ENCODE measurements at regions not wholly inside any gene's neighbourhood (a gene's known extent, or its start where the extent isn't known, plus 50 kb on each side); places are given as distances from the start of the nearest gene placed in this dataset.
A peak's percentile ranks its signal among the peaks of the same experiment; 100 is the strongest.

- no peaks in the 10 kb centered on the region for H3K27me3 ChIP-seq (ENCODE audit: control insufficient read depth, insufficient read depth, low read length)
- H3K36me3 ChIP-seq (ENCODE audit: control insufficient read depth, insufficient read depth, low read length) = no peaks in the 10 kb centered on the region
- DNase-seq (ENCODE audit: low read depth in 4 of 6, low spot score in 6 of 6) = no peak
- H3K27ac ChIP-seq (ENCODE audit: low read depth, low read length) = no peak overlapping the region
- H3K9me3 ChIP-seq (ENCODE audit: control insufficient read depth, insufficient read depth, low read length) = no peaks in the 10 kb centered on the region
- no peak overlapping the region for H3K4me3 ChIP-seq (ENCODE audit: low read depth, low read length)
- no peaks in the 10 kb centered on the region for H3K4me1 ChIP-seq (ENCODE audit: control insufficient read depth, insufficient read depth, low read length)
- WGBS (ENCODE audit: insufficient coverage) = 88% methylated on average over 3 of the region's 3 CpGs
Measured at GRCh38 chr7:68524126-68524525, 1074.1 kb upstream of the AUTS2 start.

- DNase-seq (ENCODE audit: low read depth in 4 of 6, low spot score in 6 of 6) = peak in 1 of 6 donors; percentile 13
- Histone ChIP-seq H3K27me3 (ENCODE audit: control insufficient read depth, insufficient read depth, low read length) (peaks cover 3% of the 10 kb centered on the region), H3K27ac (ENCODE audit: low read depth, low read length) (no peak overlapping the region), H3K4me1 (ENCODE audit: control insufficient read depth, insufficient read depth, low read length) (no peaks in the 10 kb centered on the region), H3K9me3 (ENCODE audit: control insufficient read depth, insufficient read depth, low read length) (no peaks in the 10 kb centered on the region), H3K4me3 (ENCODE audit: low read depth, low read length) (no peak overlapping the region), H3K36me3 (ENCODE audit: control insufficient read depth, insufficient read depth, low read length) (no peaks in the 10 kb centered on the region)
- 89% methylated on average over 3 of the region's 4 CpGs for WGBS (ENCODE audit: insufficient coverage)
Measured at GRCh38 chr7:68529221-68529620, 1069.1 kb upstream of the AUTS2 start.

- no peak overlapping the region for H3K27ac ChIP-seq (ENCODE audit: low read depth, low read length)
- DNase-seq (ENCODE audit: low read depth in 4 of 6, low spot score in 6 of 6) = no peak
- no peaks in the 10 kb centered on the region for H3K9me3 ChIP-seq (ENCODE audit: control insufficient read depth, insufficient read depth, low read length)
- H3K4me3 ChIP-seq (ENCODE audit: low read depth, low read length) = no peak overlapping the region
- 98% methylated on average over 16 of the region's 22 CpGs for WGBS (ENCODE audit: insufficient coverage)
- no peaks in the 10 kb centered on the region for H3K27me3 ChIP-seq (ENCODE audit: control insufficient read depth, insufficient read depth, low read length)
- no peaks in the 10 kb centered on the region for H3K36me3 ChIP-seq (ENCODE audit: control insufficient read depth, insufficient read depth, low read length)
- no peaks in the 10 kb centered on the region for H3K4me1 ChIP-seq (ENCODE audit: control insufficient read depth, insufficient read depth, low read length)
Measured at GRCh38 chr7:68535266-68535665, 1063.0 kb upstream of the AUTS2 start.

GRCh38 chr7:68537051-68537773 lies 1061.1 kb upstream of the AUTS2 start:
- 78% methylated on average over 6 of the region's 6 CpGs for WGBS (ENCODE audit: insufficient coverage)

GRCh38 chr7:68537774-68538071 lies 1060.6 kb upstream of the AUTS2 start:
- Histone ChIP-seq H3K9me3 (ENCODE audit: control insufficient read depth, insufficient read depth, low read length) (no peaks in the 10 kb centered on the region), H3K27ac (ENCODE audit: low read depth, low read length) (no peak overlapping the region), H3K36me3 (ENCODE audit: control insufficient read depth, insufficient read depth, low read length) (no peaks in the 10 kb centered on the region), H3K4me1 (ENCODE audit: control insufficient read depth, insufficient read depth, low read length) (no peaks in the 10 kb centered on the region), H3K4me3 (ENCODE audit: low read depth, low read length) (no peak overlapping the region), H3K27me3 (ENCODE audit: control insufficient read depth, insufficient read depth, low read length) (no peaks in the 10 kb centered on the region)
- no peak for DNase-seq (ENCODE audit: low read depth in 4 of 6, low spot score in 6 of 6)
- 68% methylated on average over 4 of the region's 5 CpGs for WGBS (ENCODE audit: insufficient coverage)

More at GRCh38 chr7:68537051-68537773, 1061.1 kb upstream of the AUTS2 start:
- no peaks in the 10 kb centered on the region for H3K36me3 ChIP-seq (ENCODE audit: control insufficient read depth, insufficient read depth, low read length)
- no peaks in the 10 kb centered on the region for H3K9me3 ChIP-seq (ENCODE audit: control insufficient read depth, insufficient read depth, low read length)
- H3K27ac ChIP-seq (ENCODE audit: low read depth, low read length) = no peak overlapping the region
- DNase-seq (ENCODE audit: low read depth in 4 of 6, low spot score in 6 of 6) = peak in 1 of 6 donors; percentile 63
- H3K4me1 ChIP-seq (ENCODE audit: control insufficient read depth, insufficient read depth, low read length) = no peaks in the 10 kb centered on the region
- no peaks in the 10 kb centered on the region for H3K27me3 ChIP-seq (ENCODE audit: control insufficient read depth, insufficient read depth, low read length)
- no peak overlapping the region for H3K4me3 ChIP-seq (ENCODE audit: low read depth, low read length)

- Histone ChIP-seq H3K4me3 (ENCODE audit: low read depth, low read length) (no peak overlapping the region), H3K4me1 (ENCODE audit: control insufficient read depth, insufficient read depth, low read length) (no peaks in the 10 kb centered on the region), H3K36me3 (ENCODE audit: control insufficient read depth, insufficient read depth, low read length) (no peaks in the 10 kb centered on the region), H3K27ac (ENCODE audit: low read depth, low read length) (no peak overlapping the region), H3K9me3 (ENCODE audit: control insufficient read depth, insufficient read depth, low read length) (no peaks in the 10 kb centered on the region), H3K27me3 (ENCODE audit: control insufficient read depth, insufficient read depth, low read length) (no peaks in the 10 kb centered on the region)
- WGBS (ENCODE audit: insufficient coverage) = 80% methylated on average over 1 of the region's 3 CpGs
- no peak for DNase-seq (ENCODE audit: low read depth in 4 of 6, low spot score in 6 of 6)
Measured at GRCh38 chr7:68542831-68543230, 1055.4 kb upstream of the AUTS2 start.

- no peaks in the 10 kb centered on the region for H3K9me3 ChIP-seq (ENCODE audit: control insufficient read depth, insufficient read depth, low read length)
- WGBS (ENCODE audit: insufficient coverage) = 40% methylated on average over 1 of the region's 4 CpGs
- peak in 1 of 6 donors; percentile 36 for DNase-seq (ENCODE audit: low read depth in 4 of 6, low spot score in 6 of 6)
- no peak overlapping the region for H3K27ac ChIP-seq (ENCODE audit: low read depth, low read length)
- no peaks in the 10 kb centered on the region for H3K4me1 ChIP-seq (ENCODE audit: control insufficient read depth, insufficient read depth, low read length)
- H3K27me3 ChIP-seq (ENCODE audit: control insufficient read depth, insufficient read depth, low read length) = no peaks in the 10 kb centered on the region
- H3K4me3 ChIP-seq (ENCODE audit: low read depth, low read length) = no peak overlapping the region
- H3K36me3 ChIP-seq (ENCODE audit: control insufficient read depth, insufficient read depth, low read length) = no peaks in the 10 kb centered on the region
Measured at GRCh38 chr7:68544851-68545250, 1053.4 kb upstream of the AUTS2 start.

GRCh38 chr7:68547181-68547580 lies 1051.1 kb upstream of the AUTS2 start:
- DNase-seq (ENCODE audit: low read depth in 4 of 6, low spot score in 6 of 6) = peak in 1 of 6 donors; percentile 24
- Histone ChIP-seq H3K36me3 (ENCODE audit: control insufficient read depth, insufficient read depth, low read length) (no peaks in the 10 kb centered on the region), H3K9me3 (ENCODE audit: control insufficient read depth, insufficient read depth, low read length) (no peaks in the 10 kb centered on the region), H3K27me3 (ENCODE audit: control insufficient read depth, insufficient read depth, low read length) (no peaks in the 10 kb centered on the region), H3K27ac (ENCODE audit: low read depth, low read length) (no peak overlapping the region), H3K4me1 (ENCODE audit: control insufficient read depth, insufficient read depth, low read length) (no peaks in the 10 kb centered on the region), H3K4me3 (ENCODE audit: low read depth, low read length) (no peak overlapping the region)
- 80% methylated on average over 2 of the region's 6 CpGs for WGBS (ENCODE audit: insufficient coverage)

- Histone ChIP-seq H3K4me1 (ENCODE audit: control insufficient read depth, insufficient read depth, low read length) (no peaks in the 10 kb centered on the region), H3K4me3 (ENCODE audit: low read depth, low read length) (no peak overlapping the region), H3K27ac (ENCODE audit: low read depth, low read length) (no peak overlapping the region), H3K27me3 (ENCODE audit: control insufficient read depth, insufficient read depth, low read length) (no peaks in the 10 kb centered on the region), H3K9me3 (ENCODE audit: control insufficient read depth, insufficient read depth, low read length) (no peaks in the 10 kb centered on the region), H3K36me3 (ENCODE audit: control insufficient read depth, insufficient read depth, low read length) (no peaks in the 10 kb centered on the region)
- DNase-seq (ENCODE audit: low read depth in 4 of 6, low spot score in 6 of 6) = no peak
- 86% methylated on average over 7 of the region's 10 CpGs for WGBS (ENCODE audit: insufficient coverage)
Measured at GRCh38 chr7:68547799-68548198, 1050.5 kb upstream of the AUTS2 start.

- no peaks in the 10 kb centered on the region for H3K36me3 ChIP-seq (ENCODE audit: control insufficient read depth, insufficient read depth, low read length)
- 88% methylated on average over 1 of the region's 2 CpGs for WGBS (ENCODE audit: insufficient coverage)
- H3K27ac ChIP-seq (ENCODE audit: low read depth, low read length) = no peak overlapping the region
Measured at GRCh38 chr7:68550027-68550426, 1048.2 kb upstream of the AUTS2 start.

More at GRCh38 chr7:68550027-68550426, 1048.2 kb upstream of the AUTS2 start:
- Histone ChIP-seq H3K27me3 (ENCODE audit: control insufficient read depth, insufficient read depth, low read length) (no peaks in the 10 kb centered on the region), H3K4me3 (ENCODE audit: low read depth, low read length) (no peak overlapping the region), H3K9me3 (ENCODE audit: control insufficient read depth, insufficient read depth, low read length) (no peaks in the 10 kb centered on the region), H3K4me1 (ENCODE audit: control insufficient read depth, insufficient read depth, low read length) (no peaks in the 10 kb centered on the region)
- no peak for DNase-seq (ENCODE audit: low read depth in 4 of 6, low spot score in 6 of 6)

All from spinal cord (tissue), 9 donors.